Thyroid gland (tissue), 4 donors: ENCODE measurements at regions not wholly inside any gene's neighbourhood (a gene's known extent, or its start where the extent isn't known, plus 50 kb on each side); places are given as distances from the start of the nearest gene placed in this dataset.
"Not testable (repeated sequence)": the region's sequence is repeated elsewhere in the genome, so short reads cannot be mapped to it uniquely, and the experiment has no call there.

ENCODE experiments used
- DNase-seq, 2 donors: peaks; one replicate each; pipeline ENCODE4 v3.0.0-alpha.2; 2019
- H3K27ac ChIP-seq, 3 donors: fragments of 200-600 bp; sonication (generic); 1 replicate in 2 of 3; 2 replicates in 1 of 3; pipeline ENCODE4 v1.5.1; 2016 to 2019; ENCODE audit warnings: mild to moderate bottlenecking in 1 of 3, moderate library complexity in 1 of 3
- H3K27me3 ChIP-seq: fragments of 200-600 bp; sonication (generic); one replicate; pipeline ENCODE4 v1.5.1; 2019
- H3K36me3 ChIP-seq, 2 donors: fragments of 200-600 bp; sonication (generic); one replicate each; pipeline ENCODE4 v1.5.1; 2016 to 2019
- H3K4me1 ChIP-seq, 2 donors: fragments of 200-600 bp; sonication (generic); one replicate each; pipeline ENCODE4 v1.5.1; 2017 to 2019
- H3K4me3 ChIP-seq, 3 donors: fragments of 200-600 bp; sonication (generic); replicated peaks in 1 of 3; 1 replicate in 2 of 3; 2 replicates in 1 of 3; pipeline ENCODE4 v1.5.1; 2016; ENCODE audit warnings: mild to moderate bottlenecking in 1 of 3
- H3K9me3 ChIP-seq: fragments of 200-600 bp; sonication (generic); one replicate; pipeline ENCODE4 v1.5.1; 2017
- CTCF ChIP-seq, 6 experiments: fragments of 200-600 bp in 3 of 6; fragments of 450-650 bp in 3 of 6; sonication (generic) in 3 of 6; IDR thresholded peaks; one replicate each; pipeline ENCODE4 v1.5.1; 2016 to 2019; ENCODE audit warnings: antibody characterized with exemption in 6 of 6, mild to moderate bottlenecking in 2 of 6, inconsistent platforms in 1 of 6, moderate library complexity in 1 of 6
- POLR2A ChIP-seq, 2 donors: fragments of 450-650 bp; IDR thresholded peaks; one replicate each; pipeline ENCODE4 v1.6.1; 2017; ENCODE audit warnings: antibody characterized with exemption in 2 of 2, mild to moderate bottlenecking in 2 of 2, moderate library complexity in 1 of 2
- WGBS, 2 donors: methylation state at CpG; one replicate each; pipeline ENCODE4 v1.1.5; 2017; 5-methylcytosine and 5-hydroxymethylcytosine counted together
- intact Hi-C: fragments of 100-400 bp; cut with DNase I; formaldehyde crosslinking; loops from one replicate; pipeline ENCODE4 v1.15.1; 2023

- intact Hi-C loops = not testable (repeated sequence)
Measured at GRCh38 chr18:78879072-78879883, 100.3 kb upstream of the SALL3 start.

GRCh38 chr18:78882585-78882984 lies 97.0 kb upstream of the SALL3 start:
- intact Hi-C loops = no loop called here
- H3K4me1 ChIP-seq = no peaks in the 10 kb centered on the region
- H3K4me3 ChIP-seq = no peak overlapping the region
- TF ChIP-seq POLR2A (IDR thresholded peaks at IDR 0.05) (no peak), CTCF (IDR thresholded peaks at IDR 0.05) (no peak)
- no peak overlapping the region for H3K27ac ChIP-seq
- no peak for DNase-seq
- H3K27me3 ChIP-seq = no peaks in the 10 kb centered on the region
- WGBS, 2 donors = 74% methylated on average over 7 of the region's 7 CpGs
- H3K36me3 ChIP-seq = no peaks in the 10 kb centered on the region
- no peaks in the 10 kb centered on the region for H3K9me3 ChIP-seq

More at GRCh38 chr18:78879072-78879883, 100.3 kb upstream of the SALL3 start:
- H3K27ac ChIP-seq, H3K9me3 ChIP-seq, H3K27me3 ChIP-seq, H3K4me1 ChIP-seq, H3K4me3 ChIP-seq, H3K36me3 ChIP-seq: not testable (repeated sequence)
- peak in 5 of 6 experiments; percentile 39 to 67 (median 53) for TF ChIP-seq CTCF (IDR thresholded peaks at IDR 0.05)
- WGBS, 2 donors = 87 to 88% methylated on average over 54 to 56 of the region's 56 CpGs
- peak; percentile 19 to 39 for DNase-seq

GRCh38 chr18:78883501-78883900 lies 96.1 kb upstream of the SALL3 start:
- 91 to 97% methylated on average over 4 of the region's 4 CpGs for WGBS, 2 donors
- no peaks in the 10 kb centered on the region for H3K36me3 ChIP-seq
- no peaks in the 10 kb centered on the region for H3K4me1 ChIP-seq
- no peak for TF ChIP-seq CTCF (IDR thresholded peaks at IDR 0.05)
- no peak for TF ChIP-seq POLR2A (IDR thresholded peaks at IDR 0.05)
- no peak for DNase-seq
- intact Hi-C loops = no loop called here
- H3K4me3 ChIP-seq = no peak overlapping the region
- no peaks in the 10 kb centered on the region for H3K9me3 ChIP-seq
- no peaks in the 10 kb centered on the region for H3K27me3 ChIP-seq
- no peak overlapping the region for H3K27ac ChIP-seq

GRCh38 chr18:78884502-78884901 lies 95.1 kb upstream of the SALL3 start:
- Histone ChIP-seq H3K27me3 (no peaks in the 10 kb centered on the region), H3K4me3 (no peak overlapping the region), H3K27ac (no peak overlapping the region), H3K36me3 (no peaks in the 10 kb centered on the region), H3K9me3 (no peaks in the 10 kb centered on the region), H3K4me1 (no peaks in the 10 kb centered on the region)
- intact Hi-C loops = no loop called here
- no peak for DNase-seq
- WGBS, 2 donors = 85 to 97% methylated on average over 1 of the region's 1 CpG
- TF ChIP-seq CTCF (IDR thresholded peaks at IDR 0.05) = no peak
- no peak for TF ChIP-seq POLR2A (IDR thresholded peaks at IDR 0.05)

GRCh38 chr18:78889250-78889649 lies 90.4 kb upstream of the SALL3 start:
- intact Hi-C loops = no loop called here
- no peak overlapping the region for H3K27ac ChIP-seq

More at GRCh38 chr18:78889250-78889649, 90.4 kb upstream of the SALL3 start:
- TF ChIP-seq POLR2A (IDR thresholded peaks at IDR 0.05) (no peak), CTCF (IDR thresholded peaks at IDR 0.05) (no peak)
- no peaks in the 10 kb centered on the region for H3K9me3 ChIP-seq
- no peak overlapping the region for H3K4me3 ChIP-seq
- no peaks in the 10 kb centered on the region for H3K4me1 ChIP-seq
- no peak for DNase-seq
- 80 to 89% methylated on average over 1 of the region's 1 CpG for WGBS, 2 donors
- no peaks in the 10 kb centered on the region for H3K36me3 ChIP-seq
- no peaks in the 10 kb centered on the region for H3K27me3 ChIP-seq
